Ascending aorta (tissue), 2 donors: ENCODE measurements at regions not wholly inside any gene's neighbourhood (a gene's known extent, or its start where the extent isn't known, plus 50 kb on each side); places are given as distances from the start of the nearest gene placed in this dataset.
"Not testable (repeated sequence)": the region's sequence is repeated elsewhere in the genome, so short reads cannot be mapped to it uniquely, and the experiment has no call there.

Experiments used
- DNase-seq, 2 donors: peaks; one replicate each; pipeline ENCODE4 v3.0.0-alpha.2; 2019; ENCODE audit warnings: low spot score in 2 of 2
- H3K27ac ChIP-seq, 2 donors: fragments of 200-600 bp; sonication (generic); one replicate each; pipeline ENCODE4 v1.5.1; 2016 to 2017; ENCODE audit warnings: mild to moderate bottlenecking in 1 of 2
- H3K27me3 ChIP-seq: fragments of 200-600 bp; sonication (generic); one replicate; pipeline ENCODE4 v1.5.1; 2017
- H3K36me3 ChIP-seq, 2 donors: fragments of 200-600 bp; sonication (generic); one replicate each; pipeline ENCODE4 v1.5.1; 2016
- H3K4me1 ChIP-seq, 2 donors: fragments of 200-600 bp; sonication (generic); one replicate each; pipeline ENCODE4 v1.5.1; 2016 to 2017; ENCODE audit warnings: mild to moderate bottlenecking in 1 of 2
- H3K4me3 ChIP-seq, 2 donors: fragments of 200-600 bp; sonication (generic); one replicate each; pipeline ENCODE4 v1.5.1; 2016 to 2017; ENCODE audit warnings: mild to moderate bottlenecking in 1 of 2
- H3K9me3 ChIP-seq, 2 donors: fragments of 200-600 bp; sonication (generic); one replicate each; pipeline ENCODE4 v1.5.1; 2016
- CTCF ChIP-seq, 3 experiments: fragments of 200-600 bp in 2 of 3; fragments of 450-650 bp in 1 of 3; sonication (generic) in 2 of 3; IDR thresholded peaks; one replicate each; pipeline ENCODE4 v1.5.1; 2016 to 2019; ENCODE audit warnings: antibody characterized with exemption in 3 of 3, mild to moderate bottlenecking in 1 of 3, moderate library complexity in 1 of 3
- intact Hi-C: fragments of 100-400 bp; cut with DNase I; formaldehyde crosslinking; loops from one replicate; pipeline ENCODE4 v1.15.1; 2023

GRCh38 chrX:1140236-1140681 is 72.2 kb downstream of the CRLF2 start:
- H3K36me3 ChIP-seq, result no peaks in the 10 kb centered on the region
- intact Hi-C loops, result no loop called here
- H3K27me3 ChIP-seq, result no peaks in the 10 kb centered on the region
- no peak for DNase-seq
- no peaks in the 10 kb centered on the region for H3K9me3 ChIP-seq
- no peak overlapping the region for H3K4me3 ChIP-seq
- no peak overlapping the region for H3K27ac ChIP-seq
- no peak for TF ChIP-seq CTCF (IDR thresholded peaks at IDR 0.05)
- no peaks in the 10 kb centered on the region for H3K4me1 ChIP-seq

- Histone ChIP-seq H3K9me3 (no peaks in the 10 kb centered on the region), H3K4me1 (no peaks in the 10 kb centered on the region), H3K36me3 (no peaks in the 10 kb centered on the region), H3K27me3 (no peaks in the 10 kb centered on the region), H3K27ac (no peak overlapping the region), H3K4me3 (no peak overlapping the region)
- no peak for DNase-seq
- TF ChIP-seq CTCF (IDR thresholded peaks at IDR 0.05), result no peak
- intact Hi-C loops, result no loop called here
Measured at GRCh38 chrX:1139185-1139500, 73.3 kb downstream of the CRLF2 start.

- no peaks in the 10 kb centered on the region for H3K27me3 ChIP-seq
- no peak for TF ChIP-seq CTCF (IDR thresholded peaks at IDR 0.05)
- H3K4me1 ChIP-seq, result no peaks in the 10 kb centered on the region
- no peaks in the 10 kb centered on the region for H3K36me3 ChIP-seq
- no peak for DNase-seq
- H3K27ac ChIP-seq, result no peak overlapping the region
- no peaks in the 10 kb centered on the region for H3K9me3 ChIP-seq
- intact Hi-C loops, result no loop called here
- no peak overlapping the region for H3K4me3 ChIP-seq
Measured at GRCh38 chrX:1138476-1139184, 73.8 kb downstream of the CRLF2 start.

GRCh38 chrX:1137531-1137930 is 74.9 kb downstream of the CRLF2 start:
- intact Hi-C loops, result no loop called here
- Histone ChIP-seq H3K36me3 (no peaks in the 10 kb centered on the region), H3K4me3 (no peak overlapping the region), H3K4me1 (no peaks in the 10 kb centered on the region), H3K9me3 (no peaks in the 10 kb centered on the region), H3K27ac (no peak overlapping the region), H3K27me3 (no peaks in the 10 kb centered on the region)
- DNase-seq, result no peak
- TF ChIP-seq CTCF (IDR thresholded peaks at IDR 0.05), result no peak

GRCh38 chrX:1136582-1136981 is 75.9 kb downstream of the CRLF2 start:
- peak in 1 of 2 donors; percentile 37 for DNase-seq
- H3K27me3 ChIP-seq, H3K36me3 ChIP-seq, H3K27ac ChIP-seq, H3K9me3 ChIP-seq, H3K4me3 ChIP-seq, intact Hi-C loops, H3K4me1 ChIP-seq: not testable (repeated sequence)

- Histone ChIP-seq H3K4me1 (no peaks in the 10 kb centered on the region), H3K9me3 (no peaks in the 10 kb centered on the region), H3K27me3 (no peaks in the 10 kb centered on the region), H3K27ac (no peak overlapping the region), H3K36me3 (no peaks in the 10 kb centered on the region), H3K4me3 (no peak overlapping the region)
- intact Hi-C loops, result no loop called here
- DNase-seq, result no peak
- no peak for TF ChIP-seq CTCF (IDR thresholded peaks at IDR 0.05)
Measured at GRCh38 chrX:1134976-1135375, 77.5 kb downstream of the CRLF2 start.
